ENCODE measurements at regions not wholly inside any gene's neighbourhood (a gene's known extent, or its start where the extent isn't known, plus 50 kb on each side); places are given as distances from the start of the nearest gene placed in this dataset.

DNA sequence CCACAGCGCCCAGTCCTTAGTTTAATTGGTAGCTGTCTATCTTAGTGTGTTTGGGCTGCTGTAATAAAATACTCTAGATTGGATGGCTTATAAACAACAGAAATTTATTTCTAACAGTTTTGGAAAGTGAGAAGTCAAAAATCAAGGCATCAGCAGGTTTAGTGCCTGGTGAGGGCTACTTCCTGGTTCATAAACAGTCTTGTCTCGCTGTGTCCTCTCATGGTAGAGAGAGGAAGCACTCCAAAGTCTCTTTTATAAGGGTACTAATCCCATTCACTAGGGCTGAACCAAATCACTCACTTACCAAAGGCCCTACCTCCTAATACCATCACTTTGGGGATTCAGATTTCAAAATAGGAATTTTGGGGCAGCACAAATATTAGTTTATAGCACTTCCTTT is 336.9 kb upstream of the RSPO3 start:
- intact Hi-C loops (cut with micrococcal nuclease): no loop called here
- H3K27ac ChIP-seq (ENCODE audit: low read length): no peak overlapping the region
- TF ChIP-seq CTCF (IDR thresholded peaks at IDR 0.05): no peak
- ATAC-seq (no peak), DNase-seq (no peak)
- H3K27me3 ChIP-seq (ENCODE audit: control insufficient read depth, insufficient read depth, low read length): no peaks in the 10 kb centered on the region
- no peak overlapping the region for H3K4me3 ChIP-seq (ENCODE audit: low read length)
- no peaks in the 10 kb centered on the region for H3K36me3 ChIP-seq (ENCODE audit: control insufficient read depth, insufficient read depth, low read length)
- no peaks in the 10 kb centered on the region for H3K9me3 ChIP-seq (ENCODE audit: control insufficient read depth, insufficient read depth, low read length)
- Mint-ChIP-seq H3K9me3 (peaks cover 3 to 4% of the 10 kb centered on the region in 2 donors), H3K27ac (no peak overlapping the region), H3K4me3 (no peak overlapping the region), H3K27me3 (ENCODE audit: low read depth in 2 of 2) (no peaks in the 10 kb centered on the region), H3K4me1 (no peaks in the 10 kb centered on the region), H3K36me3 (no peaks in the 10 kb centered on the region)
- WGBS (ENCODE audit: insufficient coverage): 92% methylated on average over 2 of the region's 2 CpGs
- no peaks in the 10 kb centered on the region for H3K4me1 ChIP-seq (ENCODE audit: control insufficient read depth, insufficient read depth, low read length)

GRCh38 chr6:126784161-126784790 is 334.2 kb upstream of the RSPO3 start:
- Mint-ChIP-seq H3K4me1 (no peaks in the 10 kb centered on the region), H3K27ac (no peak overlapping the region), H3K9me3 (peaks cover 7 to 8% of the 10 kb centered on the region in 2 donors), H3K4me3 (no peak overlapping the region), H3K36me3 (no peaks in the 10 kb centered on the region), H3K27me3 (ENCODE audit: low read depth in 2 of 2) (no peaks in the 10 kb centered on the region)
- no peak overlapping the region for H3K27ac ChIP-seq (ENCODE audit: low read length)
- no peak overlapping the region for H3K4me3 ChIP-seq (ENCODE audit: low read length)
- 92% methylated on average over 2 of the region's 2 CpGs for WGBS (ENCODE audit: insufficient coverage)
- H3K36me3 ChIP-seq (ENCODE audit: control insufficient read depth, insufficient read depth, low read length): no peaks in the 10 kb centered on the region
- ATAC-seq: no peak
- DNase-seq: no peak
- no peaks in the 10 kb centered on the region for H3K4me1 ChIP-seq (ENCODE audit: control insufficient read depth, insufficient read depth, low read length)
- H3K9me3 ChIP-seq (ENCODE audit: control insufficient read depth, insufficient read depth, low read length): no peaks in the 10 kb centered on the region
- TF ChIP-seq CTCF (IDR thresholded peaks at IDR 0.05): no peak
- intact Hi-C loops (cut with micrococcal nuclease): no loop called here
- H3K27me3 ChIP-seq (ENCODE audit: control insufficient read depth, insufficient read depth, low read length): no peaks in the 10 kb centered on the region

DNA sequence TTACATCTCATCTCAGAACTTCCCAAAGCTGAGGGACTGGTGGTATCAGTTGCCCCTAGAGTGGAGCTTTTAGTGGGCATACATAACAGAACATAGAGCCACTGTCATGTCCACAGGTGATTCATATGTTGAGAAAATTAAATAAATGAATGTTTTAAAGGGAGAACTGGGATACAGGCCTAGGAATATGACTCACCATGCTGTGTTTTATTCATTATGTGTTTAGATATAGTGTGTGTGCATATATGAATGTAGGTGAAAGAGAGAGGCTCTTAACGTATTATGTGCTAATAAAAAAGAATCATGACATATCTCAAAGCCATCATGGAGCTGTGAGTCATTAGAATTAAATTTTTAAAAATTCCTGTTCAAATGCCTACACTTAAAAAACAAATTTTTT is 332.2 kb upstream of the RSPO3 start:
- Histone ChIP-seq H3K4me3 (ENCODE audit: low read length) (no peak overlapping the region), H3K9me3 (ENCODE audit: control insufficient read depth, insufficient read depth, low read length) (no peaks in the 10 kb centered on the region), H3K4me1 (ENCODE audit: control insufficient read depth, insufficient read depth, low read length) (no peaks in the 10 kb centered on the region), H3K27me3 (ENCODE audit: control insufficient read depth, insufficient read depth, low read length) (no peaks in the 10 kb centered on the region), H3K36me3 (ENCODE audit: control insufficient read depth, insufficient read depth, low read length) (no peaks in the 10 kb centered on the region), H3K27ac (ENCODE audit: low read length) (no peak overlapping the region)
- Mint-ChIP-seq H3K4me1 (no peaks in the 10 kb centered on the region), H3K27me3 (ENCODE audit: low read depth in 2 of 2) (no peaks in the 10 kb centered on the region), H3K9me3 (peaks cover 7 to 8% of the 10 kb centered on the region in 2 donors), H3K36me3 (no peaks in the 10 kb centered on the region), H3K27ac (no peak overlapping the region), H3K4me3 (no peak overlapping the region)
- WGBS (ENCODE audit: insufficient coverage): no CpG with 5 or more reads among the region's 1 CpG
- ATAC-seq: no peak
- DNase-seq: no peak
- intact Hi-C loops (cut with micrococcal nuclease): no loop called here
- no peak for TF ChIP-seq CTCF (IDR thresholded peaks at IDR 0.05)

- no peak for ATAC-seq
- Mint-ChIP-seq H3K9me3 (peaks cover 7 to 8% of the 10 kb centered on the region in 2 donors), H3K27ac (no peak overlapping the region), H3K4me1 (no peaks in the 10 kb centered on the region), H3K27me3 (ENCODE audit: low read depth in 2 of 2) (no peaks in the 10 kb centered on the region), H3K4me3 (no peak overlapping the region), H3K36me3 (no peaks in the 10 kb centered on the region)
- Histone ChIP-seq H3K9me3 (ENCODE audit: control insufficient read depth, insufficient read depth, low read length) (no peaks in the 10 kb centered on the region), H3K4me3 (ENCODE audit: low read length) (no peak overlapping the region), H3K27ac (ENCODE audit: low read length) (no peak overlapping the region), H3K4me1 (ENCODE audit: control insufficient read depth, insufficient read depth, low read length) (no peaks in the 10 kb centered on the region), H3K27me3 (ENCODE audit: control insufficient read depth, insufficient read depth, low read length) (no peaks in the 10 kb centered on the region), H3K36me3 (ENCODE audit: control insufficient read depth, insufficient read depth, low read length) (no peaks in the 10 kb centered on the region)
- DNase-seq: no peak
- TF ChIP-seq CTCF (IDR thresholded peaks at IDR 0.05): no peak
- no CpG with 5 or more reads among the region's 1 CpG for WGBS (ENCODE audit: insufficient coverage)
- intact Hi-C loops (cut with micrococcal nuclease): no loop called here
Measured at GRCh38 chr6:126787635-126788034, 330.8 kb upstream of the RSPO3 start.
